GM13977 (cell line): ENCODE measurements at regions not wholly inside any gene's neighbourhood (a gene's known extent, or its start where the extent isn't known, plus 50 kb on each side); places are given as distances from the start of the nearest gene placed in this dataset.

Source experiments
- DNase-seq: peaks from one replicate; pipeline ENCODE4 v3.0.0; 2012; ENCODE audit warnings: low spot score
- in situ Hi-C: fragments of 300-500 bp; cut with MboI; formaldehyde crosslinking; loops from one replicate; pipeline ENCODE4 v1.12.0; 2022; ENCODE audit warnings: low sequenced_read_pairs, low pct_unique_long_range_greater_than_20kb, mixed read lengths, inconsistent platforms; ENCODE audit not compliant: unreplicated experiment
- TF ChIP-seq, protein P1 (sequence below): IDR thresholded peaks from 2 replicates; pipeline ENCODE4 v1.5.1; 2012; ENCODE audit warnings: mild to moderate bottlenecking, control low read depth; ENCODE audit not compliant: insufficient read depth; ENCODE audit errors: extremely low read depth, missing control alignments

DNA sequence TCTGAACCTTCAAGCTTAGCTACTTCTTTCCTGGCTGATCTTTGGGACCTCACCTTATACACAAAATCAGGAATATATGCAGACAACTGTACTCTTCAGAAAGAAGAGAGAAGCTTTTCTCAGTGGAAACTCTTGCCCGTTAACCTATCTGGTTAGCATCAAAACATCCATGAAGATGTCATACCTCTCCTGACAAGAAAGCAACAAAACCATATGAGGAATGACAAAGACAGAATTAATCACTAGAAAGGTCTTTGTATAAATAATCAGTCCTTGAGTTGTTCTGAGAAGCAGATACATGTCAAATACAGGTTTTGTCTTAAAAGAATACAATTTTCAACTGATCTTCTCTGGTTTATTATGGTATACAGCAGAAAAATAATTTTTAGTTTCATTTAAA, 130.8 kb downstream of the FAT4 start:
- in situ Hi-C loops = no loop called here
- no peak for DNase-seq
- TF ChIP-seq, protein P1, sequence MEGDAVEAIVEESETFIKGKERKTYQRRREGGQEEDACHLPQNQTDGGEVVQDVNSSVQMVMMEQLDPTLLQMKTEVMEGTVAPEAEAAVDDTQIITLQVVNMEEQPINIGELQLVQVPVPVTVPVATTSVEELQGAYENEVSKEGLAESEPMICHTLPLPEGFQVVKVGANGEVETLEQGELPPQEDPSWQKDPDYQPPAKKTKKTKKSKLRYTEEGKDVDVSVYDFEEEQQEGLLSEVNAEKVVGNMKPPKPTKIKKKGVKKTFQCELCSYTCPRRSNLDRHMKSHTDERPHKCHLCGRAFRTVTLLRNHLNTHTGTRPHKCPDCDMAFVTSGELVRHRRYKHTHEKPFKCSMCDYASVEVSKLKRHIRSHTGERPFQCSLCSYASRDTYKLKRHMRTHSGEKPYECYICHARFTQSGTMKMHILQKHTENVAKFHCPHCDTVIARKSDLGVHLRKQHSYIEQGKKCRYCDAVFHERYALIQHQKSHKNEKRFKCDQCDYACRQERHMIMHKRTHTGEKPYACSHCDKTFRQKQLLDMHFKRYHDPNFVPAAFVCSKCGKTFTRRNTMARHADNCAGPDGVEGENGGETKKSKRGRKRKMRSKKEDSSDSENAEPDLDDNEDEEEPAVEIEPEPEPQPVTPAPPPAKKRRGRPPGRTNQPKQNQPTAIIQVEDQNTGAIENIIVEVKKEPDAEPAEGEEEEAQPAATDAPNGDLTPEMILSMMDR = no peak

DNA sequence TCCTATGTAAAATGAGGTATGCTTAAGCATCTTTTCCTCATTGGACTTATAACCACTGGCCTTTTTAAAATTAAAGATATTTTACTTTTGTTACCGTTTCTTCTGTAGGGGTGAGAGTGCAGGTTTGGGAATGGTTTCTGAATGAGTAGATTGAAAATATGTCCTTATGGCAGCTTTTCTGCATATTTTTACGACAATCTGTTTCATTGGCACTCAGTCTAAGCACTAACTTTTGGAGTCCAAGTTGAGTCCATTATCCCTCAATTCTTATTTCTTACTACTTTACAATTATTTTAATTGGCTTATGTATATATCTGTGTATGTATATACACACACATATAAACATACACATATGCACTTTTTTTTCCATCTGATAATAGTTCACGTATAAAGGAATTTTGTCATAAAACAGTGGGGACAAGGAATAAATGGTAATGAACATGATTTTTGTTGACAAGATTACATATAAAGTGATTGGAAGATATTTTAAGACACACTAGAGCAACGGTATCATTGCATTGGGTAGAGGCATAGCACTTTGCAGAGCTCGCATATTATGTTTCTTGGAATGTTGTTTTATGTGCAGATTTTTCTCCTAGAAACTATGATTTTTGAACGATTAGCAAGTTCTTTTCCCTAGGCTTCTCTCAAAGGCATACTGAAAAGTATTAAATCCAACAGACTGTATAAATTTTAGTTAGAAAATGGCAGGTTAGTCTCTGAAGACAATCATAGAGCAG, 133.0 kb downstream of the FAT4 start:
- in situ Hi-C loops = no loop called here
- TF ChIP-seq, protein P1 = no peak

DNA sequence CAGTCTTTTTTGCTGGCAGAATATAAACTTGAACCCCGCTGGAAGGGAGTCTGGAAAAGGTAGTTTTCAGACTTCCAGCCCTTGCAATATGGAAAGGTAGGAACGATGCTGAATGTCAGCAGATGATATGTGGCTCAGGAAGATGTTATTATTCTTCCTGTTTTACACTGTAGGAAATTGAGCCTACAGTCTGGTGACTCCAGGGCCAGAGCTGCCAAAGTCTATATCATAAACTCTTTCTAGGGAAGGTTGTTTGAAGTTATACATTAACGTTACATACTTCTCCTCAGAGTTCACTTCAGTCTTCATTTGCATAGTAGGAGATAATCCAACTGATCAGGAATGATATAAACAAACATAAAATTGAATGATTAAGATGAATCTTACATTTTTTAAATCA, 141.3 kb downstream of the FAT4 start:
- TF ChIP-seq, protein P1 = no peak
- DNase-seq = no peak
- in situ Hi-C loops = no loop called here

More for the DNA sequence above, 133.0 kb downstream of the FAT4 start:
- DNase-seq = no peak

DNA sequence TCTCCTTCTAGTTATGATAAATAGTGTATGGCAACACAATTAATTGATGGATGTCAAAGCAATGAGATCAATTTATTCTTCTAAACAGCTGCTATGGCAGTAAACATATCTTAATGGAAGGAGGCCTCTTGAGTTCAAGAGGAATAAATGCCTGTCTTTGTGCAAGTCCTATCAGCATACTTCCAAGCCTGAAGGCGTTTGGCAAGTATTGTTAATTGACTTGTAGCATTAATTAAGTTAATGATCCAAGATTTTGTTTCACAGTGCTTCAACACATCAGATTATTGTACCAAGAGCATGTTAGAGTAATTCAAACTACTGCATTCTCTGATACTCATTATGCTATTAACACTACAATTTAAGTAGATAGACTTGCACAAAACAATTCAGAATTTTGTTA, 144.8 kb downstream of the FAT4 start:
- TF ChIP-seq, protein P1 = no peak
- in situ Hi-C loops = no loop called here
- no peak for DNase-seq

DNA sequence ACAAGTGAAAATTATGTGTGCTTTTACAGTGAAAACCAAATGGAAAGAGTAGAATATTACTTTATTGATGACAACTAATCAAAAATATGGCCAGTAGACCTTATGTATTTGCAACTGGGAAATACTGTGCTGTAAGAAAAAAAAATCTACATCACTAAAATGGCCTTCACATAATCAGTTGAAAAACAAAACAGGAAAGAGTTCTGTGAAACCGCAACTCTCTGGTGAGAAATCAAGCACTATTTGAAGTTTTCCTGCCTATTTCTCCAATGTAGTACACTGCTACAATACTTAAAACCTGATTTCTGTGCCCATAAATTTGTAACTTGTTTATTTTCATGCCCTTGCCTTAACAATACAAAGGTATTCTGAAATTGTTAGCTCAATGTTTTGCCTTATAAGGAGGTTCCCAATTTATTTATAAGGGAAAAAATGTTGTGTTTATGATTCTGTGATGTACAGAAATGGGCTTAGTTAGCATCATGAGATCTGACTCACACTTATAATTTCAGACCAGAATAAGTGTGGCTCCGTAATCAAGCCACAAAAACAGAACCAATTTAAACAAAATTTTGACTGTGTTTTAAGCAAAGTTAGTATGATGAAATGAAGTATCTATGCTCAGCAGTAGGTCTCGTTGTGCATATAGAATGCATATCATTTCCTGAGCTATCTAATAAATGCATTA, 147.1 kb downstream of the FAT4 start:
- in situ Hi-C loops = no loop called here
- TF ChIP-seq, protein P1 = no peak
- no peak for DNase-seq

DNA sequence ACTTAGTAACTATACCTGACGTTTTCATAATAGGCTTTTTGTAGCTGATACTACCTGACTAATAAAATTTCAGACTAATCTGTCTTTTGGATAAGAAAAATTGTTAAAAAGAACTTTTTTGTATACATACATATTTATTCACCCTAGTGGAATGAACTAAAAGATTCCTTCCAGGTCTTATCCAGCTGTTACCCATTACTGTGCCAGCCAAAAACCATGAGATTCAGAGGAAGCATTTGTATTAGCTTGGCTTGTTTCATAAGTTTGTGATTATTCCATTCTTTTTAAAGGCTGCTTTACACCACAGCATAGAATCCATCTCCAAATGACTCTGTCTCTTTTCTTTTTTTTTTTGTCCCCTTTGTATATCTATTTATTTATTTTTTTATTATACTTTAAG, 149.4 kb downstream of the FAT4 start:
- TF ChIP-seq, protein P1 = no peak
- no peak for DNase-seq
- in situ Hi-C loops = no loop called here
